ENCODE measurements at regions not wholly inside any gene's neighbourhood (a gene's known extent, or its start where the extent isn't known, plus 50 kb on each side); places are given as distances from the start of the nearest gene placed in this dataset.

GRCh38 chr12:59181196-59181777, 261.0 kb upstream of the LRIG3 start:
- no TSS peak for BruUV-seq (replicated peaks)
- Histone ChIP-seq H3K27me3 (ENCODE audit: control insufficient read depth in 1 of 2, insufficient read depth in 2 of 2, low read length in 2 of 2) (no peaks in the 10 kb centered on the region), H3K4me3 (replicated peaks in 1 of 3; ENCODE audit: insufficient read depth in 1 of 3, low read depth in 2 of 3, low read length in 3 of 3) (no peak overlapping the region), H3K4me1 (ENCODE audit: insufficient read depth, low read length) (no peaks in the 10 kb centered on the region), H3K36me3 (replicated peaks in 1 of 2; ENCODE audit: control insufficient read depth in 1 of 2, insufficient read depth in 2 of 2, low read length in 2 of 2) (no peaks in the 10 kb centered on the region), H3K27ac (ENCODE audit: extremely low read length, insufficient read depth, low read length) (no peak overlapping the region), H3K9me3 (ENCODE audit: low read length) (no peaks in the 10 kb centered on the region), H3K9ac (ENCODE audit: insufficient read depth, low read depth, low read length) (no peak overlapping the region), H3K4me2 (ENCODE audit: low read depth, low read length) (no peak overlapping the region), H2AFZ (ENCODE audit: low read length) (no peak overlapping the region), H4K20me1 (ENCODE audit: insufficient read depth, low read length) (no peaks in the 10 kb centered on the region), H3K79me2 (ENCODE audit: insufficient read depth, low read length) (no peaks in the 10 kb centered on the region)
- CTCF ChIA-PET (ENCODE audit: low intra/inter-chr PET ratio, low total read pairs) = no interaction called here
- ATAC-seq (no peak), DNase-seq (ENCODE audit: low spot score) (no peak), FAIRE-seq (no peak)
- POLR2A ChIA-PET = no interaction called here
- intact Hi-C loops (cut with micrococcal nuclease; ENCODE audit: unreplicated experiment) (no loop called here), in situ Hi-C loops (cut with HindIII; ENCODE audit: extremely low pct_ligation_motif_present, low pct_unique_long_range_greater_than_20kb) (no loop called here)
- 0% methylated on average over 2 of the region's 2 CpGs for WGBS (ENCODE audit: low lambda C conversion rate)
- TF ChIP-seq, protein P1, sequence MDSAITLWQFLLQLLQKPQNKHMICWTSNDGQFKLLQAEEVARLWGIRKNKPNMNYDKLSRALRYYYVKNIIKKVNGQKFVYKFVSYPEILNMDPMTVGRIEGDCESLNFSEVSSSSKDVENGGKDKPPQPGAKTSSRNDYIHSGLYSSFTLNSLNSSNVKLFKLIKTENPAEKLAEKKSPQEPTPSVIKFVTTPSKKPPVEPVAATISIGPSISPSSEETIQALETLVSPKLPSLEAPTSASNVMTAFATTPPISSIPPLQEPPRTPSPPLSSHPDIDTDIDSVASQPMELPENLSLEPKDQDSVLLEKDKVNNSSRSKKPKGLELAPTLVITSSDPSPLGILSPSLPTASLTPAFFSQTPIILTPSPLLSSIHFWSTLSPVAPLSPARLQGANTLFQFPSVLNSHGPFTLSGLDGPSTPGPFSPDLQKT (CRISPR knock-in tag; IDR thresholded peaks at IDR 0.05; ENCODE audit: borderline replicate concordance) = no peak
- TF ChIP-seq ZFP82 (CRISPR knock-in tag; IDR thresholded peaks at IDR 0.05; ENCODE audit: borderline replicate concordance) (no peak), CHCHD3 (CRISPR knock-in tag; IDR thresholded peaks at IDR 0.05) (no peak), ZNF317 (CRISPR knock-in tag; IDR thresholded peaks at IDR 0.05) (no peak), ZBTB44 (CRISPR knock-in tag; IDR thresholded peaks at IDR 0.05) (no peak), ARHGAP35 (CRISPR knock-in tag; IDR thresholded peaks at IDR 0.05; ENCODE audit: borderline replicate concordance) (no peak), FOXO1 (CRISPR knock-in tag; IDR thresholded peaks at IDR 0.05) (no peak), ZNF564 (CRISPR knock-in tag; IDR thresholded peaks at IDR 0.05) (no peak), KDM5B (CRISPR knock-in tag; IDR thresholded peaks at IDR 0.05; ENCODE audit: borderline replicate concordance) (no peak), CENPX (CRISPR knock-in tag; IDR thresholded peaks at IDR 0.05) (no peak), ZNF598 (CRISPR knock-in tag; IDR thresholded peaks at IDR 0.05; ENCODE audit: borderline replicate concordance) (no peak), SNRNP70 (IDR thresholded peaks at IDR 0.05; ENCODE audit: low read depth, low read length) (no peak), ZNF775 (CRISPR knock-in tag; IDR thresholded peaks at IDR 0.05; ENCODE audit: borderline replicate concordance) (no peak)
- TF ChIP-seq, protein P2, sequence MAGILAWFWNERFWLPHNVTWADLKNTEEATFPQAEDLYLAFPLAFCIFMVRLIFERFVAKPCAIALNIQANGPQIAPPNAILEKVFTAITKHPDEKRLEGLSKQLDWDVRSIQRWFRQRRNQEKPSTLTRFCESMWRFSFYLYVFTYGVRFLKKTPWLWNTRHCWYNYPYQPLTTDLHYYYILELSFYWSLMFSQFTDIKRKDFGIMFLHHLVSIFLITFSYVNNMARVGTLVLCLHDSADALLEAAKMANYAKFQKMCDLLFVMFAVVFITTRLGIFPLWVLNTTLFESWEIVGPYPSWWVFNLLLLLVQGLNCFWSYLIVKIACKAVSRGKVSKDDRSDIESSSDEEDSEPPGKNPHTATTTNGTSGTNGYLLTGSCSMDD (CRISPR knock-in tag; IDR thresholded peaks at IDR 0.05) = no peak
- TF ChIP-seq, protein P3, sequence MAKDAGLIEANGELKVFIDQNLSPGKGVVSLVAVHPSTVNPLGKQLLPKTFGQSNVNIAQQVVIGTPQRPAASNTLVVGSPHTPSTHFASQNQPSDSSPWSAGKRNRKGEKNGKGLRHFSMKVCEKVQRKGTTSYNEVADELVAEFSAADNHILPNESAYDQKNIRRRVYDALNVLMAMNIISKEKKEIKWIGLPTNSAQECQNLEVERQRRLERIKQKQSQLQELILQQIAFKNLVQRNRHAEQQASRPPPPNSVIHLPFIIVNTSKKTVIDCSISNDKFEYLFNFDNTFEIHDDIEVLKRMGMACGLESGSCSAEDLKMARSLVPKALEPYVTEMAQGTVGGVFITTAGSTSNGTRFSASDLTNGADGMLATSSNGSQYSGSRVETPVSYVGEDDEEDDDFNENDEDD (CRISPR knock-in tag; IDR thresholded peaks at IDR 0.05; ENCODE audit: borderline replicate concordance) = no peak

Data from HepG2 (cell line).